Astrocyte of the cerebellum (primary cell): ENCODE measurements at regions not wholly inside any gene's neighbourhood (a gene's known extent, or its start where the extent isn't known, plus 50 kb on each side); places are given as distances from the start of the nearest gene placed in this dataset.

Experiments
- DNase-seq: peaks from one replicate; pipeline ENCODE4 v3.0.0-alpha.2; 2011; ENCODE audit warnings: low read depth
- H3K4me3 ChIP-seq: 2 replicates; pipeline ENCODE4 v1.5.1; 2011; ENCODE audit warnings: mild to moderate bottlenecking, low read depth, low read length, moderate library complexity
- CTCF ChIP-seq: IDR thresholded peaks from 2 replicates; pipeline ENCODE4 v1.5.1; 2012; ENCODE audit warnings: low read length, low read depth, moderate library complexity, mild to moderate bottlenecking; ENCODE audit errors: missing control alignments
- in situ Hi-C: cut with HindIII; loops from 2 replicates; pipeline ENCODE4 v1.10.0; 2017; ENCODE audit warnings: low sequenced_read_pairs

GRCh38 chr16:14345512-14346115 is 274.5 kb downstream of the MRTFB start:
- in situ Hi-C loops: no loop called here
- TF ChIP-seq CTCF: no peak
- no peak overlapping the region for H3K4me3 ChIP-seq
- no peak for DNase-seq

- H3K4me3 ChIP-seq: no peak overlapping the region
- no peak for TF ChIP-seq CTCF
- no peak for DNase-seq
- in situ Hi-C loops: no loop called here
These were observed 273.8 kb downstream of the MRTFB start for GRCh38 chr16:14344945-14345344.

- in situ Hi-C loops: no loop called here
- H3K4me3 ChIP-seq: no peak overlapping the region
- no peak for TF ChIP-seq CTCF
- no peak for DNase-seq
These were observed 273.2 kb downstream of the MRTFB start for GRCh38 chr16:14344292-14344691.

- no peak overlapping the region for H3K4me3 ChIP-seq
- in situ Hi-C loops: no loop called here
- no peak for TF ChIP-seq CTCF
- DNase-seq: no peak
These were observed 270.5 kb downstream of the MRTFB start for GRCh38 chr16:14341324-14342225.

- H3K4me3 ChIP-seq: no peak overlapping the region
- DNase-seq: no peak
- no peak for TF ChIP-seq CTCF
- in situ Hi-C loops: no loop called here
These were observed 268.6 kb downstream of the MRTFB start for GRCh38 chr16:14339694-14340093.

GRCh38 chr16:14338969-14339368 is 267.9 kb downstream of the MRTFB start:
- no peak for DNase-seq
- in situ Hi-C loops: no loop called here
- no peak for TF ChIP-seq CTCF
- H3K4me3 ChIP-seq: no peak overlapping the region
